Body of pancreas (tissue), 4 donors: ENCODE measurements at regions not wholly inside any gene's neighbourhood (a gene's known extent, or its start where the extent isn't known, plus 50 kb on each side); places are given as distances from the start of the nearest gene placed in this dataset.

ENCODE experiments used
- ATAC-seq: fragments of 150-250 bp; one replicate; pipeline ENCODE4 v1.9.1; 2016
- DNase-seq, 4 donors: peaks; one replicate each; pipeline ENCODE4 v3.0.0-alpha.2; 2019
- H3K27ac ChIP-seq, 4 donors: fragments of 200-600 bp; sonication (generic); 1 replicate in 3 of 4; 2 replicates in 1 of 4; pipeline versions ENCODE4 v1.5.1 to v1.6.1; 2016 to 2019; ENCODE audit warnings: mild to moderate bottlenecking in 1 of 4, mixed read lengths in 1 of 4, moderate library complexity in 1 of 4
- H3K27me3 ChIP-seq, 2 donors: fragments of 200-600 bp; sonication (generic); one replicate each; pipeline ENCODE4 v1.6.0; 2016; ENCODE audit warnings: mild to moderate bottlenecking in 1 of 2
- H3K36me3 ChIP-seq, 2 donors: fragments of 200-600 bp; sonication (generic); replicated peaks in 1 of 2; 2 replicates each; pipeline ENCODE4 v1.5.1; 2016; ENCODE audit warnings: low read depth in 2 of 2; ENCODE audit not compliant: insufficient read depth in 1 of 2
- H3K4me1 ChIP-seq: fragments of 200-600 bp; sonication (generic); one replicate; pipeline ENCODE4 v1.6.0; 2016
- H3K4me3 ChIP-seq, 2 donors: fragments of 200-600 bp; sonication (generic); 1 replicate in 1 of 2; 2 replicates in 1 of 2; pipeline ENCODE4 v1.5.1; 2016 to 2019
- H3K9me3 ChIP-seq, 3 donors: fragments of 200-600 bp; sonication (generic); 1 replicate in 2 of 3; 2 replicates in 1 of 3; pipeline ENCODE4 v1.5.1; 2016
- CTCF ChIP-seq, 7 experiments: fragments of 450-650 bp in 4 of 7; fragments of 200-600 bp in 3 of 7; sonication (generic) in 3 of 7; IDR thresholded peaks; one replicate each; pipeline ENCODE4 v1.5.1; 2016 to 2019; ENCODE audit warnings: antibody characterized with exemption in 7 of 7
- POLR2A ChIP-seq, 3 donors: fragments of 450-650 bp; IDR thresholded peaks; one replicate each; pipeline ENCODE4 v1.6.1; 2016; ENCODE audit warnings: antibody characterized with exemption in 3 of 3, mild to moderate bottlenecking in 2 of 3
- WGBS, 2 donors: methylation state at CpG; one replicate each; pipeline ENCODE4 v1.1.5; 2017; 5-methylcytosine and 5-hydroxymethylcytosine counted together
- intact Hi-C: fragments of 100-400 bp; cut with DNase I; formaldehyde crosslinking; loops from one replicate; pipeline ENCODE4 v1.15.1; 2023

GRCh38 chr14:49508124-49508523, 78.1 kb downstream of the RPS29 start:
- ATAC-seq, result no peak
- H3K9me3 ChIP-seq, result no peaks in the 10 kb centered on the region
- intact Hi-C loops, result no loop called here

GRCh38 chr14:49506650-49507049, 79.5 kb downstream of the RPS29 start:
- no peaks in the 10 kb centered on the region for H3K36me3 ChIP-seq
- no peak overlapping the region for H3K27ac ChIP-seq
- H3K9me3 ChIP-seq, result no peaks in the 10 kb centered on the region
- TF ChIP-seq POLR2A (IDR thresholded peaks at IDR 0.05), result no peak
- TF ChIP-seq CTCF (IDR thresholded peaks at IDR 0.05), result no peak
- no peak for ATAC-seq
- 63 to 64% methylated on average over 2 of the region's 2 CpGs for WGBS, 2 donors
- no peak for DNase-seq
- no peak overlapping the region for H3K4me3 ChIP-seq
- H3K27me3 ChIP-seq, result no peaks in the 10 kb centered on the region
- intact Hi-C loops, result no loop called here
- no peaks in the 10 kb centered on the region for H3K4me1 ChIP-seq

More at GRCh38 chr14:49508124-49508523, 78.1 kb downstream of the RPS29 start:
- Histone ChIP-seq H3K4me1 (no peaks in the 10 kb centered on the region), H3K36me3 (no peaks in the 10 kb centered on the region), H3K4me3 (no peak overlapping the region), H3K27me3 (no peaks in the 10 kb centered on the region), H3K27ac (no peak overlapping the region)
- DNase-seq, result no peak
- TF ChIP-seq CTCF (IDR thresholded peaks at IDR 0.05) (no peak), POLR2A (IDR thresholded peaks at IDR 0.05) (no peak)

- TF ChIP-seq CTCF (IDR thresholded peaks at IDR 0.05) (no peak), POLR2A (IDR thresholded peaks at IDR 0.05) (no peak)
- Histone ChIP-seq H3K9me3 (no peaks in the 10 kb centered on the region), H3K4me1 (no peaks in the 10 kb centered on the region), H3K27me3 (no peaks in the 10 kb centered on the region), H3K36me3 (no peaks in the 10 kb centered on the region), H3K27ac (no peak overlapping the region), H3K4me3 (no peak overlapping the region)
- peak; percentile 52 for ATAC-seq
- DNase-seq, result no peak
- WGBS, 2 donors, result 39 to 48% methylated on average over 5 of the region's 5 CpGs
- intact Hi-C loops, result no loop called here
Observed at GRCh38 chr14:49505041-49505766, 81.0 kb downstream of the RPS29 start.

- peak; percentile 73 for ATAC-seq
- H3K4me3 ChIP-seq, result no peak overlapping the region
- H3K27ac ChIP-seq, result no peak overlapping the region
- no peaks in the 10 kb centered on the region for H3K27me3 ChIP-seq
- WGBS, 2 donors, result 12 to 19% methylated on average over 7 of the region's 7 CpGs
- no peaks in the 10 kb centered on the region for H3K9me3 ChIP-seq
- no peaks in the 10 kb centered on the region for H3K4me1 ChIP-seq
- no peaks in the 10 kb centered on the region for H3K36me3 ChIP-seq
- TF ChIP-seq CTCF (IDR thresholded peaks at IDR 0.05) (peak; percentile 54 to 91 (median 85)), POLR2A (IDR thresholded peaks at IDR 0.05) (no peak)
- DNase-seq, result peak in 3 of 4 donors; percentile 12 to 42 (median 30)
- intact Hi-C loops, result loop anchor here (5.0 kb wide), 1 partner anchor 36 kb away; no protein-coding TSS in a partner anchor
Observed at GRCh38 chr14:49497725-49498348, 88.3 kb downstream of the RPS29 start.
